Pons (tissue), 1 donor: ENCODE measurements at regions not wholly inside any gene's neighbourhood (a gene's known extent, or its start where the extent isn't known, plus 50 kb on each side); places are given as distances from the start of the nearest gene placed in this dataset.

ENCODE experiments used
- DNase-seq: peaks from one replicate; pipeline ENCODE4 v3.0.0-alpha.2; 2016; ENCODE audit warnings: low spot score

DNA sequence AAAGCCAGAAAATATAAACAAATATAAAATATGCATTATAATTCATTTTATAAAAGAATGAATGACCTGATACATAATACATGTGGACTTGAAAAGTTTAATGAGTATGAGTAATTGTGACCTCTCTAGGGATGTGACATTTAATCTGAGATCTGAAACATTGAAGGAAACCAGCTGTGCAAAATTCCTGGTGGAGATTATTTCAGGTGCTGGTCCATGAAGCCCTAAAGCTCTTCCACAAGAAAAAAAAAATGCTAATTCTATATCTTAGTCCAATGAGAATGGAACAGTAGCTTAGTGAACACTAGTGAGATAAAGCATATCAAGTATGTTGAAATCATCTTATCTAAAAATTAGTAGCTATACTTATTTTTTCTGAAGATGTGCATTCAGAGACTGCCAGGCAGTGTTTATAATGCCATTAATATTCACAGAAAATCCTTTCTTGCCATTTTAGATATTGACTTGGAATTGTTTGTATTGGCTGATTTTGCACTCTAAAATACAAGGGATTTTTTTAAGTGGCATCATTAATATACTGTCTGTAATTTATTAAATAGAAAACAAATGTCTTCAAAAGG, 1485.9 kb downstream of the PLA2G4A start:
- no peak for DNase-seq

GRCh38 chr1:188317894-188318293, 1489.1 kb downstream of the PLA2G4A start:
- no peak for DNase-seq

DNA sequence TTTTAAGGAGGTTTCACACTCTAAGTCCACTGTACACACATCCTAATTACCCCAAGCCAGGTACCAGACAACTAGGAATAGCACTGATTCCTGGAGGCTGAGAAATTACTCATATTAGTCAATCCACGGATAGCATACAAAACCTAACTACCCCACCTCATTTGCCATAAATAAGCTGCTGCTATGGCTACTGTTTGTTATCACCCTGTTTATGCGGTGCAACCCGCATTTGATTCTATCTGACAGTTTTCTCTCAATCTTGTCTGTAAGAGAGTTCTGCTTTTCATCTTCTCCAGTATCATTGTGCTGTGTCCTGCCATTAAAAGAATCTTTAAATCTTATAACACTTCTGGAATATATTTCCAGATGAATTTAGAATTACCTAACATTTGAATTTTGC, 1496.5 kb downstream of the PLA2G4A start:
- DNase-seq, result no peak

DNA sequence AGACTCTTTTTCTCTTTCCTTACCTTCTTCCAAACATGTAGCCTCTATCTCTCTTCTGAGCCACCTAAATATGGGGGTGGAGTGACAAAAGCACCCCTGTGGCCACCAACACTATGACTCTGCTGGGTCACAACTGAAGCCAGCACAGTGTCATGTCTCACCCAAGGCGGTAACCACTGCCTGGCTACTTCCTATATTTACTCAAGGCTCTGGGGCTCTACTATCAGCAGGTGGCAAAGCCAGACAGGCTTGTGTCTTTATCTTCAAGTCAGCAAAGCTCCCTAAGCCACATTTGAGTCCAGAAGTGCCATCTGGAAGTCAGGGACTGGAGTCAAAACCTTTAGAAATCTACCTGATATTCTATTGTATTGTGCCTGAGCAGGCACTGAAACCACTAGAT, 1515.2 kb downstream of the PLA2G4A start:
- no peak for DNase-seq

DNA sequence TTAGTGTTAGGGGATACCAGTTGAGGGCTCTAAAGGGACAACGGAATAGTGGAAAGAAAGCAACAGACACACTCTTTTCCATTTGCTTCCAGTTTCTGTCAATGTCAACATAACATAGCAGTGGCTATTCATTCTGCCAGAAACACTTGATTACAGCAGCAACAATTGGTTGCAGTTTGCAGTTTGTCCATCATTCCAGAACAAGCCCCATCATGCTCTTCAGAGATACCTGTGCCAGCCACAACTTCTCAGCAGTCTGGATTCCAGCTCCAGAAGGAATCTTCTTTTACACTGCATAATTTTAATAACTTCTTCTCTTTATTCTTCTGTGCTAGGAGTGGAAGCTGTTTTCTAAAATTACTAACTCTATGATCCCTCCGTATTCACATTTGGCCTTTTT, 1521.4 kb downstream of the PLA2G4A start:
- DNase-seq, result no peak

GRCh38 chr1:188355082-188355481, 1526.3 kb downstream of the PLA2G4A start:
- DNase-seq, result no peak

- no peak for DNase-seq
Observed at GRCh38 chr1:188355847-188356246, 1527.1 kb downstream of the PLA2G4A start.

DNA sequence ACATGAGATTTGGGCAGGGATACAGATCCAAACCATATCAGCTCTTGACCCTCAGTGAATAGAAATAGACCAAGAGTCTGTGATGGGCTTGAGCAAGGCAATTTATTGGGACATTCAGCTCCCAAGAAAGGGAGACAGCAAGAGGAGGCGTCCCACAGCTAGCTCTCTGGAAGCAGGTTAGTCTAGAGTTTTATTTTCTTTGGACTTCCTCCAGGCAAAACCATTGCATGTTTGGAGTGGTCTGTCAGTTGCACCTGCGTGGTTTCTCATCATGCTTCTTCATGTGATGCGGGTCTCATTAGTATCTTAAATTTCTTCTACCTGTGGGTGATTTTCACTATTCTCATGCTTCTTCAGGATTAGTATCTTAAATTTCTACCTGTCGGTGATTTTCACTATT, 1530.6 kb downstream of the PLA2G4A start:
- DNase-seq, result no peak

DNA sequence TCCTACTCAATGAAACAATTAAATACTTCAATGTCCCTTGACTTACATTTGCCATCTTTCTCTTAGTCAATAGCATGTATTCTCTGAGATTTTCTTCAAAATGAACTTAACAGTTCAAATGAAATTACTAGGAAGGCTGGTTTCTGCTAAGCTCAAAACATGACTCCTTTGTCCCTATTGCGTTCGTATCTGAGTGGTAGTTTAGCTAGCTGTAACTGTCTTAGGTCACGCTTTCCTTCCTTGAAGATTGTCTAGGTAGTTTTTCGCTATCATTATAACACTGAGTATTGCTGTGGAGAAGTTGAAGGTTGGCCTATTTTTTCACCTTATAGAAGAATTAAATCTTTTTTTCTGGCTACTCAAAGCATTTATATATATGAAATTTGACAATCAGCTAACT, 1535.2 kb downstream of the PLA2G4A start:
- no peak for DNase-seq

- DNase-seq, result no peak
Observed at GRCh38 chr1:188364927-188365449, 1536.2 kb downstream of the PLA2G4A start.

GRCh38 chr1:188365874-188366273, 1537.1 kb downstream of the PLA2G4A start:
- DNase-seq, result no peak

DNA sequence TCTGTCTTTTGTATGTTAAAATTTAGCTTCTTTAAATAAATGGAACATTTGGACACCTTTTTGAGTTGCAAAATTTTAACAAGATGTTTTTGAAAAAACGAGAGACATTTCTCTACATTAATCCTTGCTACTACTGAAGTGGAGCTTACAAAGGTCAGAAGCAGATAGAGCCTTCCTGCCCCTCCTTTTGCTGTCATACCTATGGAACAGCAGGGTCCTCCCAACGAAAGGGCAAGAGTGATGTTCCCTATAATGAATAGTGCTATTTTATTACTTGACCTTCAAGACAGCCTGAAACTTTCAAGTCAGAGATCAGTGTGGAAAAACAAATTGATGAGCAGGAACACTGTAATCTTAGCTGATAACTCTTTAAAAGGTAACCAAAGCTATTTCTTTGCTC, 1538.9 kb downstream of the PLA2G4A start:
- no peak for DNase-seq

GRCh38 chr1:188371295-188371806, 1542.6 kb downstream of the PLA2G4A start:
- no peak for DNase-seq

DNA sequence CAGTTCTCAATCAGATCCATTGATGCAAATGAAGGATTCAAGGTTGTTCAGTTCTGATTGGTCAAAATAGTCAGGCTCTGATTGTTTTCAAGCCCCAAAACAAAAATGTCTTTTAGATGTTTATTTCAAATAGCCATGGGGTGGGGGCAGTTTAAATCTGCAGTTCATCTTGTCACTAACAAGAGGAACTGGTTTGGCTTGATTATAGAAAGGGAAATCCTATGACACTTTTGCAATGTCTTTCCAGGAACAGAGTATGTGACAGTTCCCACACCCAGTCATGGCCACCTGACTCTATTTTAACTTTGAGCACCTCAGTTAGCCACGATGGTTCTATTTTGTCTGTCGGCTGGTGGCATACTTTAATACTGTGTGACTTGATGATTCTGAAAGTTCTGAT, 1544.1 kb downstream of the PLA2G4A start:
- no peak for DNase-seq

GRCh38 chr1:188382851-188383250, 1554.1 kb downstream of the PLA2G4A start:
- DNase-seq, result no peak

- DNase-seq, result no peak
Observed at GRCh38 chr1:188386161-188386560, 1557.4 kb downstream of the PLA2G4A start.

- no peak for DNase-seq
Observed at GRCh38 chr1:188386666-188387065, 1557.9 kb downstream of the PLA2G4A start.

- no peak for DNase-seq
Observed at GRCh38 chr1:188394677-188395076, 1565.9 kb downstream of the PLA2G4A start.

GRCh38 chr1:188397521-188397920, 1568.8 kb downstream of the PLA2G4A start:
- DNase-seq, result no peak

DNA sequence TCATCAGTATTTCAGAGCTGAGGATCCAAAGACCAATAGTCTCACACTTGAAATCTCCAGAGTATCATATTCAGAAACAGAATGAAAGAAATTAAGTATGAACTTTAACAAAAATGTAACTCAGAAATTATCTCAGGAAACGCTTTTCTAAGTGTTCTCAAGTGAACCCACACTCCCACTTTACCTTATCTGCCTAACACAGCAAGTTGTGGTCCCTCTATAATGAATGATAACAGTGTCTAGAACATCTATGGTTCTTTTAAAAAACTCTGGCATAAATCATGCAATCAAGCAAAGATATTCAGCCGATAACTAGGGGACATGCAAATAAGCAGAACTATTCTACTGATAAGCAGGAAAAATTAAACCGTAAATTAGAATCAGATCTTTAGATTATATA, 1574.2 kb downstream of the PLA2G4A start:
- no peak for DNase-seq

DNA sequence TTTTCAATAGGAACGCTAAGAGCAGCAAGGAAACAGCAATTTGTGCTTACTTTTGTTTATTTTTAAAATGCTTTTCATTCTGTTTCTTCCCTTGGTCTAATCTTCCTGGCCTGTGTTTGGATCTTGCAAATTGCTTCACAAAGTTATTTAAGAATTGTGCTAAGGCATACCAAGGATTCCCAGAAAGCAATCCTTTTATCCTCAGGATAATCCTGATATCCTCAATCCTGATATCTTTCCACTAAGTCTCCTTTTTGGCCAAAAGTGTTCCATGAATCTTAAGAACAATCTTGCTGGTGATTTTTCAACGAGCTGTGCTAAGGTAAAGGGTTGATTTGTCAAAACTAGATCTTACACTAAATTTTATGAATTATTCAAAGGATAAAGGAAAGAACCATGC, 1577.9 kb downstream of the PLA2G4A start:
- DNase-seq, result no peak

DNA sequence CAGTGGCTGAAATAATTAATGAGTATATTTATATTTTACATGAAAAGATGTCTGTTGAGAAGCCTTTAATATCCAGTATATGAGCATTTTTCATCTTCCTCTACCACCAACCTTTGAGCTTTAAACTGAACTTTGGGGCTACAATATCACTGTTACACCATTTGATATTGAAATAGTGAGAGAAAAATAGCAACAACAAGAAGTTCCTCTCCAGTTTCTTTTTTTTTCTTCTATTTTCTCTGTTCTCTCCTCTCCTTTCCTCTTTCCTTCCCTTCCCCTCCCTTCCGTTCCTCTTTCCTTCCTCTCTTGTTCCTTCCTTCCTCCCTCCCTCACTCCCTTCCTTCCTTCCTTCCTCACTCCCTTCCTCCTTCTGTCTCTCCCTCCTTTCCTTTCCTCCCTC, 1591.4 kb downstream of the PLA2G4A start:
- no peak for DNase-seq

DNA sequence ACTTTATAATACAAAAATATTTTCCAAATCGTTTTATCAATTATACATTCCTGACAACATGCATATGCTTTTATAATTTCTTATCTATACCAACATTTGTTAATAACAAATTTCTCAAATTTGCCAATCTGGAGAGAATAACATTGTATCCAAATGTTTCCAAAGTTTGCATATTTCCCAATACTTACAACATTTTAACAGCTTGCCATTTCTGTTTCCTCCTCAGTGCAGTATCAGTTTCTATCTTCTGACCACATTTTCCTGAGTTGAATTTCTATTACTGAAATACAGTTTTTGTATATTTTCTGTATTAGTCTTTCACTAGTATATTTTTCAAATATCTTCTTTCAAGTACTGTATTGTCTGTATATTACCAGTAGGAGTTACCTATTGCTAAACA, 1594.3 kb downstream of the PLA2G4A start:
- DNase-seq, result no peak

DNA sequence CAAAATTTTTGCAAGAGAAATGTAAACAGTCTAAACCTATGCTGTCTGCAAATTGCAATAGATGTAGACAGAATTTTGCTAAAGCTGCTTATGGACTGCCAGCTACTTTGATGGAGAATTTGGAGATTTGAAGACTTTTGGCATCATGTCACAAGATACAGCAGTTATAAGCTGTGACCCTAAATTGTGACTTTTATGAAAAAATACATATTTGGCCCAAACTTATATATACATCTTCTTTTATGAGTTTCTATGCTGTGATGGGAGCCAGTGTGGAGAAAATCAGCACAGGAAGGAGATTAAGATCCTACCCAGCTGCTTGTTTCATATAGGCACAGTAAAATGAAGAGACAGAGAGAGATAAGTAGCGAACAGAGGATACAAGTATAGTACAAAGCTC, 1595.4 kb downstream of the PLA2G4A start:
- DNase-seq, result no peak
